Body of pancreas (tissue), 4 donors: ENCODE measurements at regions not wholly inside any gene's neighbourhood (a gene's known extent, or its start where the extent isn't known, plus 50 kb on each side); places are given as distances from the start of the nearest gene placed in this dataset.

Experiments
- POLR2A ChIP-seq, 3 donors: fragments of 450-650 bp; IDR thresholded peaks; one replicate each; pipeline ENCODE4 v1.6.1; 2016; ENCODE audit warnings: antibody characterized with exemption in 3 of 3, mild to moderate bottlenecking in 2 of 3
- TF ChIP-seq, protein P1 (sequence below), 7 experiments: fragments of 450-650 bp in 4 of 7; fragments of 200-600 bp in 3 of 7; sonication (generic) in 3 of 7; IDR thresholded peaks; one replicate each; pipeline ENCODE4 v1.5.1; 2016 to 2019; ENCODE audit warnings: antibody characterized with exemption in 7 of 7

DNA sequence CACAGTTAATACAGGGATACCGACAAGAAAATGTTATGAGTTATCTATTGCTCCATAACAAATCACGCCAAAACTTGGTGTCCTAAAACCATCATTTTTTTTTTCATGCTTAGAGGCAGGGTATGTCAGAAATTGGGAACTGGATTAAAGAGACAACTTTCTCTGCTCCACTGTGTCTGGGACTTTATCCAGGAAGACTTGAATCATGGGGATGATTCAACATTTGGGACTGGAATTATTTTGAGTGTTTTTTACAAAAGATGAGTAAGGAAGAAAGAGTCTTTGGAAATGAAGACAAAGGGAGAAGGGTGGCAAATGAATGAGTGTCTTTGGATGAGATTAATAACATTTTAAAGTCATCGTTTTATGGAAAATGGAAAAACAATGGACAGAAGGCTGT lies 1883.7 kb upstream of the C9orf72 start:
- no peak for TF ChIP-seq POLR2A (IDR thresholded peaks at IDR 0.05)
- TF ChIP-seq, protein P1, sequence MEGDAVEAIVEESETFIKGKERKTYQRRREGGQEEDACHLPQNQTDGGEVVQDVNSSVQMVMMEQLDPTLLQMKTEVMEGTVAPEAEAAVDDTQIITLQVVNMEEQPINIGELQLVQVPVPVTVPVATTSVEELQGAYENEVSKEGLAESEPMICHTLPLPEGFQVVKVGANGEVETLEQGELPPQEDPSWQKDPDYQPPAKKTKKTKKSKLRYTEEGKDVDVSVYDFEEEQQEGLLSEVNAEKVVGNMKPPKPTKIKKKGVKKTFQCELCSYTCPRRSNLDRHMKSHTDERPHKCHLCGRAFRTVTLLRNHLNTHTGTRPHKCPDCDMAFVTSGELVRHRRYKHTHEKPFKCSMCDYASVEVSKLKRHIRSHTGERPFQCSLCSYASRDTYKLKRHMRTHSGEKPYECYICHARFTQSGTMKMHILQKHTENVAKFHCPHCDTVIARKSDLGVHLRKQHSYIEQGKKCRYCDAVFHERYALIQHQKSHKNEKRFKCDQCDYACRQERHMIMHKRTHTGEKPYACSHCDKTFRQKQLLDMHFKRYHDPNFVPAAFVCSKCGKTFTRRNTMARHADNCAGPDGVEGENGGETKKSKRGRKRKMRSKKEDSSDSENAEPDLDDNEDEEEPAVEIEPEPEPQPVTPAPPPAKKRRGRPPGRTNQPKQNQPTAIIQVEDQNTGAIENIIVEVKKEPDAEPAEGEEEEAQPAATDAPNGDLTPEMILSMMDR (IDR thresholded peaks at IDR 0.05): no peak
